Upper lobe of left lung (tissue), 4 donors: ENCODE measurements at regions not wholly inside any gene's neighbourhood (a gene's known extent, or its start where the extent isn't known, plus 50 kb on each side); places are given as distances from the start of the nearest gene placed in this dataset.

Experiments used
- CTCF ChIP-seq, 6 experiments: fragments of 450-650 bp in 4 of 6; fragments of 200-600 bp in 2 of 6; sonication (generic) in 2 of 6; IDR thresholded peaks; one replicate each; pipeline ENCODE4 v1.5.1; 2016 to 2019; ENCODE audit warnings: antibody characterized with exemption in 6 of 6
- POLR2AphosphoS5 ChIP-seq, 2 donors: sonication (generic); formaldehyde crosslinking; IDR thresholded peaks; one replicate each; pipeline ENCODE4 v1.5.1; 2017; ENCODE audit warnings: antibody characterized with exemption in 2 of 2

DNA sequence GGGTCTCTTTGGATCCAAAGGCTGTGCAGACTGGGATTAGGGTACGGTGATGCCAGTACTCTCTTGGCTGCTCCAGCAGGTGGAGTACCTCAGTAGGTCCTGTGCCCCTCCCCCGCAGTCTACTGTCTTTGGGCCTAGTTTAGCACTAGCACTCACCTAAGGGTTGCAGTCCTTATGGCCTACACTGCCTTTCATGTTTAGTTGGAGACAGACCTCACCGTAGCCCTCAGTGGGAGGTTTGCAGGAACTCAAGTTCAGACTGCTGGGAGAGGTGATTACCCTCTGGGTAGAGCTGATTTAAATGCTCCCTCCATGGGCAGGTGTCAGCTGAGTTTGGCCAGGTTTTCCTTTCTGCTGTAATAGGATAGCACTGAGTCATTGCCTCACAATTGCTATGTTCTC is 210.8 kb upstream of the TMEM196 start:
- TF ChIP-seq POLR2AphosphoS5 (IDR thresholded peaks at IDR 0.05) (no peak), CTCF (IDR thresholded peaks at IDR 0.05) (no peak)
